OCI-LY7 (cell line): ENCODE measurements at regions not wholly inside any gene's neighbourhood (a gene's known extent, or its start where the extent isn't known, plus 50 kb on each side); places are given as distances from the start of the nearest gene placed in this dataset.
"Not testable (repeated sequence)": the region's sequence is repeated elsewhere in the genome, so short reads cannot be mapped to it uniquely, and the experiment has no call there.

Experiments
- CTCF ChIP-seq: fragments of 200-600 bp; sonication (generic); conservative IDR thresholded peaks from 2 replicates; pipeline ENCODE4 v1.5.1; 2014; ENCODE audit warnings: mild to moderate bottlenecking, antibody characterized with exemption, low read length, moderate library complexity, mixed read lengths
- EZH2phosphoT487 ChIP-seq: fragments of 200-600 bp; sonication (generic); IDR thresholded peaks from 2 replicates; pipeline ENCODE4 v1.6.1; 2018; ENCODE audit warnings: low read depth, borderline replicate concordance, mild to moderate bottlenecking, mixed run types, antibody characterized with exemption, low read length, moderate library complexity, mixed read lengths

GRCh38 chr2:87678742-87679173, 69.1 kb upstream of the PLGLB2 start:
- TF ChIP-seq CTCF, EZH2phosphoT487: not testable (repeated sequence)
